Right lobe of liver (tissue), 6 donors: ENCODE measurements at regions not wholly inside any gene's neighbourhood (a gene's known extent, or its start where the extent isn't known, plus 50 kb on each side); places are given as distances from the start of the nearest gene placed in this dataset.

Source experiments
- ATAC-seq, 4 donors: fragments of 200-7000 bp; cut with Tn5 transposase; one replicate each; pipeline ENCODE4 v1.9.1; 2020; ENCODE audit warnings: mild to moderate bottlenecking in 4 of 4, moderate library complexity in 4 of 4
- DNase-seq, 3 donors: peaks; one replicate each; pipeline ENCODE4 v3.0.0-alpha.2; 2020
- H3K27ac ChIP-seq, 3 donors: fragments of 200-600 bp; one replicate each; pipeline ENCODE4 v1.8.0; 2022
- H3K27me3 ChIP-seq, 2 donors: fragments of 200-600 bp; one replicate each; pipeline ENCODE4 v1.8.0; 2022
- H3K36me3 ChIP-seq, 4 donors: fragments of 200-600 bp; sonication (generic) in 1 of 4; one replicate each; pipeline versions ENCODE4 v1.5.1 to v1.8.0; 2017 to 2022; ENCODE audit warnings: control low read depth in 1 of 4
- H3K4me1 ChIP-seq, 4 donors: fragments of 200-600 bp; sonication (generic) in 1 of 4; one replicate each; pipeline versions ENCODE4 v1.5.1 to v1.8.0; 2017 to 2022; ENCODE audit warnings: control low read depth in 1 of 4
- H3K4me3 ChIP-seq, 3 donors: fragments of 200-600 bp; one replicate each; pipeline ENCODE4 v1.8.0; 2022
- H3K9me3 ChIP-seq, 4 donors: fragments of 200-600 bp; sonication (generic) in 1 of 4; one replicate each; pipeline versions ENCODE4 v1.5.1 to v1.8.0; 2017 to 2022; ENCODE audit warnings: control low read depth in 1 of 4
- POLR2A ChIP-seq: fragments of 450-650 bp; IDR thresholded peaks from one replicate; pipeline ENCODE4 v1.6.1; 2017; ENCODE audit warnings: antibody characterized with exemption, mild to moderate bottlenecking
- WGBS: methylation state at CpG from one replicate; pipeline ENCODE4 v1.1.6; 2018; ENCODE audit warnings: low coverage, low lambda C conversion rate; ENCODE audit not compliant: insufficient coverage; ENCODE audit errors: missing lambda C conversion rate; 5-methylcytosine and 5-hydroxymethylcytosine counted together
- intact Hi-C, 2 donors: fragments of 100-400 bp; cut with DNase I; formaldehyde crosslinking; loops; one replicate each; pipeline versions ENCODE4 v1.11.2 to v1.14.1; 2022
- TF ChIP-seq, protein P1 (sequence below), 4 donors: fragments of 200-600 bp in 3 of 4; fragments of 450-650 bp in 1 of 4; IDR thresholded peaks; one replicate each; pipeline versions ENCODE4 v1.5.1 to v1.8.0; 2016 to 2022; ENCODE audit warnings: antibody characterized with exemption in 4 of 4, mild to moderate bottlenecking in 2 of 4
- donor health status: DM: no; HTN: yes; CAD: no.
- donor health status: DM: no; HTN: no; CAD: no.
- donor health status: DM: no; HTN: no; CAD: no.
- donor health status: DM: no; HTN: yes; CAD: no.
- donor health status: DM: no; HTN: yes; CAD: no.

DNA sequence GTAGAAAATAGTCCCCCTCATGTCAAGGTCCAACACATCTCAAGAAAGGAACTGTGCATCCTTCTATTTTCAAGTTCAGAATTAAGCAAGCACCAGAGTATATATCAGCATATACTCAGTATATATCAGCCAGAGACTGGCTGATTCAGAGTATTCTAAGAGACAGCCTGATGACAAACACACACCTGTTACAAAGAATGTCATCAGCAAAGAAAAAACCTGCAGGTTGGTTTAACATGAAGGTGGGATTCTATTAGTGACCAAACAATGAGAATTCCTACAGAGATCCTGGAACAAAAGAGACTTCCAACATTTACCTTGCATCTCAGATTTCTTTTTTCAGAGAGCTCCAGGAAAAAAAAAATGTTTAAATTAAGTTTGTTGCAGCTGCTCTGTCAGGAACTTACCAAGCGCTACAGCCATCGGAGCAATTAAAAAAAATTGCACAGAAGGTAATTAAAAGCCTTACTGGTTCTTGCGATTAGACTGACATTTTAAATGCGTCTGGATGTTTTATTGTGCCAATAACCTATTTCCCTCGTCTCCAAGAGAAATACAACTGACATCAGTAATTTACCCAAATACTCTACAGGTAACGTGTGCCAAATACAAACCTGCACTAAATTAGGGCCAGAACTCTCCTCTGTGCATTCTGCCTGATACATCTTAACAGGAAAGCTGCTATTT lies 218.1 kb downstream of the HNMT start:
- TF ChIP-seq POLR2A, result no peak
- TF ChIP-seq, protein P1, sequence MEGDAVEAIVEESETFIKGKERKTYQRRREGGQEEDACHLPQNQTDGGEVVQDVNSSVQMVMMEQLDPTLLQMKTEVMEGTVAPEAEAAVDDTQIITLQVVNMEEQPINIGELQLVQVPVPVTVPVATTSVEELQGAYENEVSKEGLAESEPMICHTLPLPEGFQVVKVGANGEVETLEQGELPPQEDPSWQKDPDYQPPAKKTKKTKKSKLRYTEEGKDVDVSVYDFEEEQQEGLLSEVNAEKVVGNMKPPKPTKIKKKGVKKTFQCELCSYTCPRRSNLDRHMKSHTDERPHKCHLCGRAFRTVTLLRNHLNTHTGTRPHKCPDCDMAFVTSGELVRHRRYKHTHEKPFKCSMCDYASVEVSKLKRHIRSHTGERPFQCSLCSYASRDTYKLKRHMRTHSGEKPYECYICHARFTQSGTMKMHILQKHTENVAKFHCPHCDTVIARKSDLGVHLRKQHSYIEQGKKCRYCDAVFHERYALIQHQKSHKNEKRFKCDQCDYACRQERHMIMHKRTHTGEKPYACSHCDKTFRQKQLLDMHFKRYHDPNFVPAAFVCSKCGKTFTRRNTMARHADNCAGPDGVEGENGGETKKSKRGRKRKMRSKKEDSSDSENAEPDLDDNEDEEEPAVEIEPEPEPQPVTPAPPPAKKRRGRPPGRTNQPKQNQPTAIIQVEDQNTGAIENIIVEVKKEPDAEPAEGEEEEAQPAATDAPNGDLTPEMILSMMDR (IDR thresholded peaks at IDR 0.05), result no peak
- H3K36me3 ChIP-seq, result no peaks in the 10 kb centered on the region
- no peak for ATAC-seq

DNA sequence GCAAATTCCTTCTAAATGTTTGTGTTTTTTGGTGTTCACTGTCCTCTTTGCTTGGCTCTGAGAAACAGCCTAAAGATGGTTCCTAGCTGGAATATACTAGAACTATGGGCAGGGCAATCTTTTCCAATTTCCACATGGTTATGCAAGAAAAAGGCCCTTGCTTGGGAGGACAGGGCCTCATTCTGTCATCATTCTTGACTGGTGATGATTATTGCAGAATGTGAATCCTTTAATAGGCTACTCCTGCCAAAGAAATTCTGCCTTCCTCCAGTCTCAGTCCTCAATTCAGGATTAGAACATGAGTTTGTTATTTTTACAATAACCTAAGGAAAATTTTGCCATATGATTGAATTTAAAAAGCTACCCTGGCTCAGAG lies 218.7 kb downstream of the HNMT start:
- no peaks in the 10 kb centered on the region for H3K36me3 ChIP-seq
- no peaks in the 10 kb centered on the region for H3K27me3 ChIP-seq
- TF ChIP-seq, protein P1 (IDR thresholded peaks at IDR 0.05), result no peak
- TF ChIP-seq POLR2A, result no peak
- no peak for DNase-seq
- no peaks in the 10 kb centered on the region for H3K9me3 ChIP-seq
- H3K27ac ChIP-seq, result no peak overlapping the region
- H3K4me1 ChIP-seq, result peaks cover 0 to 2% (median 0%) of the 10 kb centered on the region in 4 donors
- no peak overlapping the region for H3K4me3 ChIP-seq
- no peak for ATAC-seq
- intact Hi-C loops, result no loop called here

More for the DNA sequence above, 218.1 kb downstream of the HNMT start:
- no peak overlapping the region for H3K27ac ChIP-seq
- H3K27me3 ChIP-seq, result no peaks in the 10 kb centered on the region
- H3K9me3 ChIP-seq, result no peaks in the 10 kb centered on the region
- 96% methylated on average over 6 of the region's 6 CpGs for WGBS
- no peak for DNase-seq
- intact Hi-C loops, result no loop called here
- H3K4me3 ChIP-seq, result no peak overlapping the region
- H3K4me1 ChIP-seq, result peaks cover 0 to 5% (median 0%) of the 10 kb centered on the region in 4 donors

DNA sequence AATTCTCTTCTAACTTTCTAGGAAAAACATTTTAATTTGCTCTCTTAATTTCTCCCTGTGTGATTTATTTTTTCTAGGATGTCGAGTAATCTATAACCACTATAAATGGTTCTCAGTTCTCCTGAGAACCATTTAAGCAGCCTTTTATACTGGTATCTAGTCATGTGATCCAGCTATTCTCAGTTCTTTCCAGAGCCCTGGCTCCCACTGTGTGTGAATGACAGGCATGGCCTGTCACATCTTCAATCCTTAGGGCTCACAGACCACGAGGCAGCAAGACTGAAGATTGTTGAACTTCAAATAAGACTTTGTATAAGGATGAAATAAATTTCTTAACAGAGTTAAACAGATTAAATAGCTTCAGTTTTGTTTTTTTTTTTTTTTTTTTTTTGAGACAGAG lies 219.4 kb downstream of the HNMT start:
- intact Hi-C loops, result no loop called here
- 81% methylated on average over 2 of the region's 2 CpGs for WGBS
- Histone ChIP-seq H3K4me3 (no peak overlapping the region), H3K27ac (no peak overlapping the region), H3K27me3 (no peaks in the 10 kb centered on the region), H3K9me3 (no peaks in the 10 kb centered on the region), H3K4me1 (no peaks in the 10 kb centered on the region), H3K36me3 (no peaks in the 10 kb centered on the region)
- DNase-seq (no peak), ATAC-seq (no peak)
- no peak for TF ChIP-seq POLR2A
- TF ChIP-seq, protein P1 (IDR thresholded peaks at IDR 0.05), result no peak

DNA sequence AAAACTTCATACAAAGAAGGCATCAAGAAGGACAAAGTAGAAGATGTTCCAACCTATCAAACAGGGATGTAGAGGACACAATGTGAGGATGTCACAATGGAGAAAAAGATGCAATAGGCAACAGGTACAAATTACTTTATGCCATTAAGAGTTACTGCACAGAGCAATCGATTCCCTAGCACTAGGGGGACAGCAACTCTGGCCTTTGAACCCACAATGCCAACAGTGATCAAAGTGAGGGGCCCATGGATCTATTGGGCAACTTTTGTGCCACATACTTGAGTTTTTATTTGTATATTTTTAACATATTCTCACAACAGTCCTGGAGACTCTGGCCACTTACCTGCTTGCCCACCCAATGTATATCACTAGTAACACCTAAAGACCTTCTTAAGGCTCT lies 220.2 kb downstream of the HNMT start:
- DNase-seq (no peak), ATAC-seq (no peak)
- Histone ChIP-seq H3K27ac (no peak overlapping the region), H3K36me3 (no peaks in the 10 kb centered on the region), H3K9me3 (no peaks in the 10 kb centered on the region), H3K27me3 (no peaks in the 10 kb centered on the region), H3K4me1 (no peaks in the 10 kb centered on the region), H3K4me3 (no peak overlapping the region)
- intact Hi-C loops, result no loop called here
- no peak for TF ChIP-seq POLR2A
- TF ChIP-seq, protein P1 (IDR thresholded peaks at IDR 0.05), result no peak
- 25% methylated on average over 1 of the region's 1 CpG for WGBS

DNA sequence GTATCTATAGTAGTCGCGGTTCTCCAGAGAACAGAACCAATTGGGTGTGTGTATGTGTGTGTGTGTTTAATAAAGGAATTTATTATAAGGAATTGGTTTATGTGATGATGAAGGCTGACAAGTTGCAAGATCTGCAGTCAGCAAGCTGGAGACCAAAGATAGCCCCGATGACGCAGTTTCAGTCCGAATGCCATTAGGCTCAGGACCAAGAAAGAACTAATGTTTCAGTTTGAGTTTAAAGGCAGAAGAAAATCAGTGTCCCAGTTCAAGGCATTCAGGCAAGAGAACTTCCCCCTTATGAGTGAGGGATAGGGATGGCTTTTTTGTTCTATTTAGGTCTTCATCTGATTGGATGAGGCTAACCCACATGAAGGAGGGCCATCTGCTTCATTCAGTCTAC lies 221.6 kb downstream of the HNMT start:
- TF ChIP-seq, protein P1 (IDR thresholded peaks at IDR 0.05), result no peak
- no peak for TF ChIP-seq POLR2A
- ATAC-seq, result no peak
- no peak for DNase-seq
- no peaks in the 10 kb centered on the region for H3K27me3 ChIP-seq
- no peak overlapping the region for H3K4me3 ChIP-seq
- WGBS, result 98% methylated on average over 5 of the region's 5 CpGs
- H3K36me3 ChIP-seq, result no peaks in the 10 kb centered on the region
- H3K4me1 ChIP-seq, result no peaks in the 10 kb centered on the region
- H3K27ac ChIP-seq, result no peak overlapping the region
- H3K9me3 ChIP-seq, result no peaks in the 10 kb centered on the region
- intact Hi-C loops, result no loop called here
